ENCODE measurements at regions not wholly inside any gene's neighbourhood (a gene's known extent, or its start where the extent isn't known, plus 50 kb on each side); places are given as distances from the start of the nearest gene placed in this dataset.
"Not testable (repeated sequence)": the region's sequence is repeated elsewhere in the genome, so short reads cannot be mapped to it uniquely, and the experiment has no call there.

DNA sequence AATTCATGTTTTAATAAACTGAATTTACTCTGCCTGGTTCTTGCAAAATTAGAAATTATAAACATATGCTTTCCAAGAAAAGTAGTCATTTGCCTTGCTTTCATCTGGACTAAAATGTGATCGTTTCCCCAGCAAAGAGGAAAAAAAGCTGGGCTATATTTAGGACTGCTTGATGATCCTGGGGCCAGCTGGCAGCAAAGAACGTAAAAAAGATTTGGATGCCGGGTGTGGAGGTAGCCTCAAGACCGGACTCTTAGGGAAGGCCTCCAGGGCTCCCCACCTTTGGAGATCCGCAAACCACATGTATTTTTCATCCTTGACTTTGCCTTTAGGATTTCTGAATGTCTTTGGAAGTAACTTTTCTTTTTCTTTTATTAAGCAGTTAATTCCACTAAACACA is 156.1 kb upstream of the SEMA6A start:
- WGBS, 2 donors (ENCODE audit: extremely low coverage in 2 of 2, insufficient read length in 2 of 2, insufficient replicate concordance in 1 of 2): no CpG with 5 or more reads among the region's 5 CpGs
- no peak for DNase-seq (ENCODE audit: low spot score)
- Histone ChIP-seq H3K18ac (ENCODE audit: low read length) (no peak overlapping the region), H3K9ac (ENCODE audit: low read depth, low read length, poor library complexity) (no peak overlapping the region), H3K23ac (ENCODE audit: low read depth, low read length, poor library complexity) (no peak overlapping the region), H3K79me1 (ENCODE audit: low read depth, low read length) (no peaks in the 10 kb centered on the region), H3K4me1 (ENCODE audit: control insufficient read depth in 2 of 2, insufficient read depth in 1 of 2, low read depth in 1 of 2, low read length in 2 of 2) (peaks cover 7 to 8% of the 10 kb centered on the region in 2 donors), H2BK12ac (ENCODE audit: low read length) (no peak overlapping the region), H2BK120ac (ENCODE audit: low read depth, low read length) (no peak overlapping the region), H3K27me3 (ENCODE audit: control insufficient read depth in 3 of 3, insufficient read depth in 3 of 3, low read depth in 1 of 3, low read length in 3 of 3) (peaks cover 0 to 4% (median 0%) of the 10 kb centered on the region in 3 experiments), H2AFZ (ENCODE audit: low read length) (no peak overlapping the region), H2AK5ac (ENCODE audit: low read depth, low read length) (no peak overlapping the region), H2BK5ac (ENCODE audit: low read length) (no peak overlapping the region), H3K36me3 (replicated peaks in 1 of 2; ENCODE audit: control insufficient read depth in 2 of 2, insufficient read depth in 2 of 2, low read length in 2 of 2) (no peaks in the 10 kb centered on the region), H3K9me3 (replicated peaks in 1 of 2; ENCODE audit: control insufficient read depth in 2 of 2, insufficient read depth in 1 of 2, low read depth in 1 of 2, low read length in 2 of 2) (peaks cover 0 to 2% of the 10 kb centered on the region in 2 donors), H2BK15ac (ENCODE audit: low read length) (no peak overlapping the region), H3K27ac (replicated peaks; ENCODE audit: low read length) (no peak overlapping the region), H3K4me3 (ENCODE audit: low read length in 2 of 2) (no peak overlapping the region), H3K4ac (ENCODE audit: low read length) (no peak overlapping the region), H3K4me2 (ENCODE audit: insufficient read depth, low read length, poor library complexity, severe bottlenecking) (no peak overlapping the region), H4K91ac (ENCODE audit: low read depth, low read length, poor library complexity) (no peak overlapping the region), H3K14ac (ENCODE audit: low read length) (no peak overlapping the region), H4K8ac (ENCODE audit: low read depth, low read length) (no peak overlapping the region)

DNA sequence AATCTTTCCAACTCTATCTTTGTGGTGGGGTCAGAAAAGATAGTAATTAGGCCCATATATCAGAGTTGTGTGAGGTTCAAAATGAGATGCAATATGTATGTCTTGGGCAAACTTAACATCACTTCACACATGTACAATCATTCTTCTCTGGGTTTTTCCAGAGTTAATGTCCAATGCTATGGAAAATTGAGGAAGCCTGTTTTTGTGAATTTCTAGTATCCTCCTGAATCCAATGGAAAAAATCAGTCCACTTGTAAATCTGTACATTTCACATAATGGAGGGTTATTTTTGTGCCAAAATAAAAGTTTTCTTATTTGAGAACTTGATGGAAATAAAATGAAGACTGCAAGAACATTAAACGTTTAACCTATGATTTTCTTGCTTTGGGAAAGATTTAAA is 155.6 kb upstream of the SEMA6A start:
- H3K4me3 ChIP-seq (ENCODE audit: low read length in 2 of 2): no peak overlapping the region
- WGBS, 2 donors (ENCODE audit: extremely low coverage in 2 of 2, insufficient read length in 2 of 2, insufficient replicate concordance in 1 of 2): no CpG with 5 or more reads among the region's 1 CpG
- H3K27ac ChIP-seq (replicated peaks; ENCODE audit: low read length): no peak overlapping the region
- peaks cover 7 to 8% of the 10 kb centered on the region in 2 donors for H3K4me1 ChIP-seq (ENCODE audit: control insufficient read depth in 2 of 2, insufficient read depth in 1 of 2, low read depth in 1 of 2, low read length in 2 of 2)
- no peak overlapping the region for H2BK120ac ChIP-seq (ENCODE audit: low read depth, low read length)
- H3K4ac ChIP-seq (ENCODE audit: low read length): no peak overlapping the region
- H3K36me3 ChIP-seq (replicated peaks in 1 of 2; ENCODE audit: control insufficient read depth in 2 of 2, insufficient read depth in 2 of 2, low read length in 2 of 2): no peaks in the 10 kb centered on the region
- no peaks in the 10 kb centered on the region for H3K79me1 ChIP-seq (ENCODE audit: low read depth, low read length)
- no peak overlapping the region for H3K9ac ChIP-seq (ENCODE audit: low read depth, low read length, poor library complexity)
- no peak overlapping the region for H2BK5ac ChIP-seq (ENCODE audit: low read length)
- H3K23ac ChIP-seq (ENCODE audit: low read depth, low read length, poor library complexity): no peak overlapping the region
- H2AFZ ChIP-seq (ENCODE audit: low read length): no peak overlapping the region
- DNase-seq (ENCODE audit: low spot score): no peak
- no peak overlapping the region for H4K8ac ChIP-seq (ENCODE audit: low read depth, low read length)
- H3K4me2 ChIP-seq (ENCODE audit: insufficient read depth, low read length, poor library complexity, severe bottlenecking): no peak overlapping the region
- no peak overlapping the region for H4K91ac ChIP-seq (ENCODE audit: low read depth, low read length, poor library complexity)
- H3K9me3 ChIP-seq (replicated peaks in 1 of 2; ENCODE audit: control insufficient read depth in 2 of 2, insufficient read depth in 1 of 2, low read depth in 1 of 2, low read length in 2 of 2): peaks cover 0 to 2% of the 10 kb centered on the region in 2 donors
- no peak overlapping the region for H3K18ac ChIP-seq (ENCODE audit: low read length)
- no peak overlapping the region for H2BK15ac ChIP-seq (ENCODE audit: low read length)
- no peak overlapping the region for H2BK12ac ChIP-seq (ENCODE audit: low read length)
- H3K27me3 ChIP-seq (ENCODE audit: control insufficient read depth in 3 of 3, insufficient read depth in 3 of 3, low read depth in 1 of 3, low read length in 3 of 3): peaks cover 0 to 4% (median 0%) of the 10 kb centered on the region in 3 experiments
- no peak overlapping the region for H3K14ac ChIP-seq (ENCODE audit: low read length)
- H2AK5ac ChIP-seq (ENCODE audit: low read depth, low read length): no peak overlapping the region

DNA sequence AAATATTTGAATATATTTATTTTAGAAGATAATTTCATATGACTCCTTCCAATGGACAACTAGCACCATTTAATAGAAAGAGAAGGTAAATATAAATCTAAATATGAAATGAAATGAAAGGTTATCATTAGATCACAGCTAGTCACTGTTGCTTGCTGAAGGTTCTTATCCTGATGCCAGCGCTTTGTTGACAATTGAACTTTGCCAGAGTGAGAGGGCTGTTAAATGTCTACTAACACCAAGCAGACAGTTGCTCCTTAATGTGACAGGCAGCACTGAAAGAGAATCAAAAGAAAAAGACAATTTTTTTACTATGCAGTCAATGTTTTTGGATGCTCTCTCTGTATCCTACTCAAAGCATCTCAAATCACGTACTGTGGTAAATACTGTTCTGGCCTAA is 152.6 kb upstream of the SEMA6A start:
- Histone ChIP-seq H3K4me3 (ENCODE audit: low read length in 2 of 2) (no peak overlapping the region), H2AK5ac (ENCODE audit: low read depth, low read length) (no peak overlapping the region), H3K27ac (replicated peaks; ENCODE audit: low read length) (no peak overlapping the region), H3K9me3 (replicated peaks in 1 of 2; ENCODE audit: control insufficient read depth in 2 of 2, insufficient read depth in 1 of 2, low read depth in 1 of 2, low read length in 2 of 2) (no peaks in the 10 kb centered on the region), H2BK12ac (ENCODE audit: low read length) (no peak overlapping the region), H2BK15ac (ENCODE audit: low read length) (no peak overlapping the region), H3K18ac (ENCODE audit: low read length) (no peak overlapping the region), H3K4me2 (ENCODE audit: insufficient read depth, low read length, poor library complexity, severe bottlenecking) (no peak overlapping the region), H3K27me3 (ENCODE audit: control insufficient read depth in 3 of 3, insufficient read depth in 3 of 3, low read depth in 1 of 3, low read length in 3 of 3) (peaks cover 0 to 4% (median 0%) of the 10 kb centered on the region in 3 experiments), H3K4ac (ENCODE audit: low read length) (no peak overlapping the region), H2AFZ (ENCODE audit: low read length) (no peak overlapping the region), H3K23ac (ENCODE audit: low read depth, low read length, poor library complexity) (no peak overlapping the region), H4K91ac (ENCODE audit: low read depth, low read length, poor library complexity) (no peak overlapping the region), H3K36me3 (replicated peaks in 1 of 2; ENCODE audit: control insufficient read depth in 2 of 2, insufficient read depth in 2 of 2, low read length in 2 of 2) (no peaks in the 10 kb centered on the region), H3K79me1 (ENCODE audit: low read depth, low read length) (no peaks in the 10 kb centered on the region), H2BK5ac (ENCODE audit: low read length) (no peak overlapping the region), H3K14ac (ENCODE audit: low read length) (no peak overlapping the region), H2BK120ac (ENCODE audit: low read depth, low read length) (no peak overlapping the region), H3K9ac (ENCODE audit: low read depth, low read length, poor library complexity) (no peak overlapping the region), H4K8ac (ENCODE audit: low read depth, low read length) (no peak overlapping the region), H3K4me1 (ENCODE audit: control insufficient read depth in 2 of 2, insufficient read depth in 1 of 2, low read depth in 1 of 2, low read length in 2 of 2) (peaks cover 0 to 4% of the 10 kb centered on the region in 2 donors)
- DNase-seq (ENCODE audit: low spot score): no peak
- WGBS, 2 donors (ENCODE audit: extremely low coverage in 2 of 2, insufficient read length in 2 of 2, insufficient replicate concordance in 1 of 2): no CpG with 5 or more reads among the region's 2 CpGs

DNA sequence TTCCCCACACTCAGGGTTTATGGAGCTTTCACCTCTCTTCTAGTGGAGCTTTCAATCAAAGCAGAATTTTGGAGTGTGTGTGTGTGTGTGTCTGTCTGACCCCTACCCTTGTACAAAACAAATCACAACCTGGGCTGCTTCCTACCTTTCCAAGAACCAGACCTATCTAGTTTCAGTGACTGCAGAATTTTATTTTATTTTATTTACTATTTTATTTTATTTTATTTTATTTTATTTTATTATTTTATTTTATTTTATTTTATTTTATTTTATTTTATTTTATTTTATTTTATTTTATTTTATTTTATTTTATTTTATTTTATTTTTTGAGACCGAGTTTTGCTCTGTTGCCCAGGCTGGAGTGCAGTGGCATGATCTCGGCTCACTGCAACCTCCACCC is 151.6 kb upstream of the SEMA6A start:
- not testable (repeated sequence) for H2BK15ac ChIP-seq (ENCODE audit: low read length); H3K4me2 ChIP-seq (ENCODE audit: insufficient read depth, low read length, poor library complexity, severe bottlenecking); H3K23ac ChIP-seq (ENCODE audit: low read depth, low read length, poor library complexity); H2AFZ ChIP-seq (ENCODE audit: low read length); H3K9ac ChIP-seq (ENCODE audit: low read depth, low read length, poor library complexity); DNase-seq (ENCODE audit: low spot score); H3K4me3 ChIP-seq (ENCODE audit: low read length in 2 of 2); H2BK5ac ChIP-seq (ENCODE audit: low read length); H2BK12ac ChIP-seq (ENCODE audit: low read length); H2AK5ac ChIP-seq (ENCODE audit: low read depth, low read length); H3K14ac ChIP-seq (ENCODE audit: low read length); H2BK120ac ChIP-seq (ENCODE audit: low read depth, low read length); H3K18ac ChIP-seq (ENCODE audit: low read length); H3K79me1 ChIP-seq (ENCODE audit: low read depth, low read length); H4K8ac ChIP-seq (ENCODE audit: low read depth, low read length); H3K27me3 ChIP-seq (ENCODE audit: control insufficient read depth in 3 of 3, insufficient read depth in 3 of 3, low read depth in 1 of 3, low read length in 3 of 3); H3K4ac ChIP-seq (ENCODE audit: low read length); H4K91ac ChIP-seq (ENCODE audit: low read depth, low read length, poor library complexity); H3K9me3 ChIP-seq (replicated peaks in 1 of 2; ENCODE audit: control insufficient read depth in 2 of 2, insufficient read depth in 1 of 2, low read depth in 1 of 2, low read length in 2 of 2); H3K36me3 ChIP-seq (replicated peaks in 1 of 2; ENCODE audit: control insufficient read depth in 2 of 2, insufficient read depth in 2 of 2, low read length in 2 of 2); H3K27ac ChIP-seq (replicated peaks; ENCODE audit: low read length); H3K4me1 ChIP-seq (ENCODE audit: control insufficient read depth in 2 of 2, insufficient read depth in 1 of 2, low read depth in 1 of 2, low read length in 2 of 2)
- no CpG with 5 or more reads among the region's 2 CpGs for WGBS, 2 donors (ENCODE audit: extremely low coverage in 2 of 2, insufficient read length in 2 of 2, insufficient replicate concordance in 1 of 2)

Measured in neuronal stem cell (in vitro differentiated cells).